Neural cell (in vitro differentiated cells): ENCODE measurements at regions not wholly inside any gene's neighbourhood (a gene's known extent, or its start where the extent isn't known, plus 50 kb on each side); places are given as distances from the start of the nearest gene placed in this dataset.
A peak's percentile ranks its signal among the peaks of the same experiment; 100 is the strongest.

Experiments
- H2AFZ ChIP-seq: fragments of 200-600, 300-800 bp; sonication (generic), shearing (Covaris generic); 2 replicates; pipeline ENCODE4 v1.6.0; 2014; ENCODE audit warnings: low read depth, mild to moderate bottlenecking, antibody characterized with exemption, low read length, moderate library complexity
- H3F3A ChIP-seq: fragments of 200-600 bp; shearing (Covaris generic); 2 replicates; pipeline ENCODE4 v1.6.1; 2016; ENCODE audit warnings: mild to moderate bottlenecking, moderate library complexity, mixed read lengths, antibody characterized with exemption, low read length; ENCODE audit not compliant: insufficient read depth, poor library complexity, severe bottlenecking
- H3K27ac ChIP-seq: fragments of 200-600, 300-800 bp; sonication (generic), shearing (Covaris generic); 2 replicates; pipeline ENCODE4 v1.5.1; 2014; ENCODE audit warnings: mild to moderate bottlenecking, low read length, moderate library complexity
- H3K27me3 ChIP-seq: fragments of 300-800, 200-600 bp; sonication (generic), shearing (Covaris generic); 2 replicates; pipeline ENCODE4 v1.6.0; 2014; ENCODE audit warnings: mild to moderate bottlenecking, low read depth, low read length, moderate library complexity; ENCODE audit not compliant: insufficient read depth
- H3K36me3 ChIP-seq: fragments of 300-800, 200-600 bp; sonication (generic), shearing (Covaris generic); 2 replicates; pipeline ENCODE4 v1.5.1; 2014; ENCODE audit warnings: mild to moderate bottlenecking, antibody characterized with exemption, low read length, moderate library complexity; ENCODE audit not compliant: insufficient read depth
- H3K4me2 ChIP-seq: fragments of 300-800, 200-600 bp; sonication (generic), shearing (Covaris generic); 2 replicates; pipeline ENCODE4 v1.6.0; 2014; ENCODE audit warnings: mild to moderate bottlenecking, low read length
- H3K4me3 ChIP-seq: fragments of 300-800, 200-600 bp; sonication (generic), shearing (Covaris generic); 2 replicates; pipeline ENCODE4 v1.5.1; 2014; ENCODE audit warnings: mild to moderate bottlenecking, low read length, moderate library complexity
- H3K79me2 ChIP-seq: fragments of 200-600 bp; shearing (Covaris generic); replicated peaks from 2 replicates; pipeline ENCODE4 v1.6.0; 2014; ENCODE audit warnings: mild to moderate bottlenecking, low read length, moderate library complexity; ENCODE audit not compliant: insufficient read depth
- H3K9ac ChIP-seq: fragments of 300-800, 200-600 bp; sonication (generic), shearing (Covaris generic); 2 replicates; pipeline ENCODE4 v1.6.1; 2016; ENCODE audit warnings: mild to moderate bottlenecking, low read length, mixed read lengths
- H3K9me2 ChIP-seq: fragments of 200-600 bp; shearing (Covaris generic); 2 replicates; pipeline ENCODE4 v1.6.1; 2016; ENCODE audit warnings: mild to moderate bottlenecking, low read length, mixed read lengths; ENCODE audit not compliant: insufficient read depth
- H3K9me3 ChIP-seq: fragments of 200-600, 300-800 bp; sonication (generic), shearing (Covaris generic); 2 replicates; pipeline ENCODE4 v1.6.1; 2016; ENCODE audit warnings: mild to moderate bottlenecking, mixed run types, low read length, moderate library complexity, mixed read lengths
- H4K20me1 ChIP-seq: fragments of 200-600 bp; shearing (Covaris generic); 2 replicates; pipeline ENCODE4 v1.6.1; 2016; ENCODE audit warnings: mild to moderate bottlenecking, mixed run types; ENCODE audit not compliant: insufficient read depth
- CTCF ChIP-seq: fragments of 450-650 bp; IDR thresholded peaks from 2 replicates; pipeline ENCODE4 v1.5.1; 2014; ENCODE audit warnings: antibody characterized with exemption, mild to moderate bottlenecking, moderate library complexity; ENCODE audit not compliant: poor library complexity, severe bottlenecking
- EP300 ChIP-seq: fragments of 450-650 bp; conservative IDR thresholded peaks from 2 replicates; pipeline ENCODE4 v1.6.1; 2014; ENCODE audit warnings: antibody characterized with exemption, mild to moderate bottlenecking, moderate library complexity; ENCODE audit not compliant: poor library complexity, severe bottlenecking
- EZH2 ChIP-seq: fragments of 200-600, 300-800 bp; shearing (Covaris generic), sonication (generic); IDR thresholded peaks from 2 replicates; pipeline ENCODE4 v1.6.1; 2014; ENCODE audit warnings: antibody characterized with exemption, low read length, borderline replicate concordance, mild to moderate bottlenecking; ENCODE audit not compliant: insufficient read depth, poor library complexity, severe bottlenecking
- MXI1 ChIP-seq: fragments of 450-650 bp; conservative IDR thresholded peaks from 2 replicates; pipeline ENCODE4 v1.6.1; 2014; ENCODE audit warnings: antibody characterized with exemption, mild to moderate bottlenecking; ENCODE audit not compliant: poor library complexity, severe bottlenecking
- POLR2AphosphoS5 ChIP-seq: IDR thresholded peaks from 2 replicates; pipeline ENCODE4 v1.6.1; 2012
- RAD21 ChIP-seq: fragments of 450-650 bp; conservative IDR thresholded peaks from 2 replicates; pipeline ENCODE4 v1.6.1; 2014; ENCODE audit warnings: antibody characterized with exemption, mild to moderate bottlenecking, moderate library complexity
- REST ChIP-seq: IDR thresholded peaks from 2 replicates; pipeline ENCODE4 v1.6.1; 2012; ENCODE audit warnings: borderline replicate concordance
- SMC3 ChIP-seq: fragments of 450-650 bp; conservative IDR thresholded peaks from 2 replicates; pipeline ENCODE4 v1.6.1; 2014; ENCODE audit warnings: antibody characterized with exemption, mild to moderate bottlenecking, moderate library complexity; ENCODE audit not compliant: poor library complexity
- TAF1 ChIP-seq: IDR thresholded peaks from 2 replicates; pipeline ENCODE4 v1.6.1; 2012; ENCODE audit warnings: low read depth

- no peaks in the 10 kb centered on the region for H4K20me1 ChIP-seq
- no peak overlapping the region for H3K9ac ChIP-seq
- no peaks in the 10 kb centered on the region for H3K9me3 ChIP-seq
- H3K4me2 ChIP-seq = no peak overlapping the region
- H3K4me3 ChIP-seq = no peak overlapping the region
- no peaks in the 10 kb centered on the region for H3K27me3 ChIP-seq
- H3K36me3 ChIP-seq = no peaks in the 10 kb centered on the region
- no peaks in the 10 kb centered on the region for H3K9me2 ChIP-seq
- no peak overlapping the region for H3K27ac ChIP-seq
- no peaks in the 10 kb centered on the region for H3K79me2 ChIP-seq
- no peak overlapping the region for H2AFZ ChIP-seq
- TF ChIP-seq REST (no peak), POLR2AphosphoS5 (no peak), TAF1 (no peak), SMC3 (no peak), MXI1 (no peak), CTCF (no peak), EZH2 (no peak), RAD21 (no peak), EP300 (no peak)
- no peaks in the 10 kb centered on the region for H3F3A ChIP-seq
These were observed 158.1 kb downstream of the LHFPL1 start for GRCh38 chrX:112521676-112522075.

- Histone ChIP-seq H3K79me2 (no peaks in the 10 kb centered on the region), H4K20me1 (no peaks in the 10 kb centered on the region), H3K9me3 (no peaks in the 10 kb centered on the region), H3K36me3 (no peaks in the 10 kb centered on the region), H3K4me3 (no peak overlapping the region), H3K9me2 (no peaks in the 10 kb centered on the region), H3K27ac (no peak overlapping the region), H3F3A (no peaks in the 10 kb centered on the region), H3K9ac (no peak overlapping the region), H3K4me2 (no peak overlapping the region), H3K27me3 (no peaks in the 10 kb centered on the region), H2AFZ (no peak overlapping the region)
- TF ChIP-seq POLR2AphosphoS5 = peak; percentile 50
- TF ChIP-seq RAD21 = no peak
- TF ChIP-seq EP300 = peak; percentile 61
- TF ChIP-seq CTCF = no peak
- TF ChIP-seq MXI1 = no peak
- TF ChIP-seq SMC3 = no peak
These were observed 159.6 kb downstream of the LHFPL1 start for GRCh38 chrX:112520124-112520523.
